ENCODE measurements at regions not wholly inside any gene's neighbourhood (a gene's known extent, or its start where the extent isn't known, plus 50 kb on each side); places are given as distances from the start of the nearest gene placed in this dataset.
"Not testable (repeated sequence)": the region's sequence is repeated elsewhere in the genome, so short reads cannot be mapped to it uniquely, and the experiment has no call there.

GRCh38 chr9:87372356-87372851 is 125.3 kb upstream of the DAPK1 start:
- TF ChIP-seq POLR2A (IDR thresholded peaks at IDR 0.05) (no peak), CTCF (IDR thresholded peaks at IDR 0.05) (no peak)
- DNase-seq: no peak
- Histone ChIP-seq H3K4me1 (no peaks in the 10 kb centered on the region), H3K27ac (no peak overlapping the region), H3K4me3 (no peak overlapping the region), H3K9me3 (no peaks in the 10 kb centered on the region), H3K36me3 (ENCODE audit: low read depth, missing control alignments) (no peaks in the 10 kb centered on the region), H3K27me3 (no peaks in the 10 kb centered on the region)
- intact Hi-C loops (cut with DNase I; ENCODE audit: low total_unique reads): no loop called here
- 74 to 81% methylated on average over 10 of the region's 10 CpGs for WGBS, 2 donors

GRCh38 chr9:87374023-87374919 is 123.4 kb upstream of the DAPK1 start:
- H3K4me3 ChIP-seq; DNase-seq; H3K9me3 ChIP-seq; H3K27me3 ChIP-seq; H3K36me3 ChIP-seq (ENCODE audit: low read depth, missing control alignments); intact Hi-C loops (cut with DNase I; ENCODE audit: low total_unique reads); H3K27ac ChIP-seq; H3K4me1 ChIP-seq: not testable (repeated sequence)
- 79 to 81% methylated on average over 10 of the region's 10 CpGs for WGBS, 2 donors

- Histone ChIP-seq H3K4me3 (no peak overlapping the region), H3K4me1 (no peaks in the 10 kb centered on the region), H3K36me3 (ENCODE audit: low read depth, missing control alignments) (no peaks in the 10 kb centered on the region), H3K27ac (no peak overlapping the region), H3K9me3 (no peaks in the 10 kb centered on the region), H3K27me3 (no peaks in the 10 kb centered on the region)
- no peak for DNase-seq
- WGBS, 2 donors: 79 to 93% methylated on average over 6 to 7 of the region's 7 CpGs
- intact Hi-C loops (cut with DNase I; ENCODE audit: low total_unique reads): no loop called here
- TF ChIP-seq CTCF (IDR thresholded peaks at IDR 0.05) (no peak), POLR2A (IDR thresholded peaks at IDR 0.05) (no peak)
These were observed 122.1 kb upstream of the DAPK1 start for GRCh38 chr9:87375397-87376073.

- H3K4me3 ChIP-seq: no peak overlapping the region
- no peaks in the 10 kb centered on the region for H3K27me3 ChIP-seq
- DNase-seq: no peak
- intact Hi-C loops (cut with DNase I; ENCODE audit: low total_unique reads): no loop called here
- 88 to 96% methylated on average over 1 of the region's 1 CpG for WGBS, 2 donors
- no peaks in the 10 kb centered on the region for H3K9me3 ChIP-seq
- peaks cover 10% of the 10 kb centered on the region for H3K4me1 ChIP-seq
- TF ChIP-seq POLR2A (IDR thresholded peaks at IDR 0.05) (no peak), CTCF (IDR thresholded peaks at IDR 0.05) (no peak)
- H3K36me3 ChIP-seq (ENCODE audit: low read depth, missing control alignments): no peaks in the 10 kb centered on the region
- no peak overlapping the region for H3K27ac ChIP-seq
These were observed 119.0 kb upstream of the DAPK1 start for GRCh38 chr9:87378676-87379075.

- TF ChIP-seq CTCF (IDR thresholded peaks at IDR 0.05) (no peak), POLR2A (IDR thresholded peaks at IDR 0.05) (no peak)
- Histone ChIP-seq H3K27ac (no peak overlapping the region), H3K4me1 (peaks cover 10% of the 10 kb centered on the region), H3K27me3 (no peaks in the 10 kb centered on the region), H3K9me3 (no peaks in the 10 kb centered on the region), H3K4me3 (no peak overlapping the region), H3K36me3 (ENCODE audit: low read depth, missing control alignments) (no peaks in the 10 kb centered on the region)
- DNase-seq: no peak
- WGBS, 2 donors: 72 to 81% methylated on average over 6 of the region's 6 CpGs
- intact Hi-C loops (cut with DNase I; ENCODE audit: low total_unique reads): no loop called here
These were observed 118.4 kb upstream of the DAPK1 start for GRCh38 chr9:87379300-87379699.

Data from testis (tissue), 2 donors.